OCI-LY7 (cell line): ENCODE measurements at regions not wholly inside any gene's neighbourhood (a gene's known extent, or its start where the extent isn't known, plus 50 kb on each side); places are given as distances from the start of the nearest gene placed in this dataset.
"Not testable (repeated sequence)": the region's sequence is repeated elsewhere in the genome, so short reads cannot be mapped to it uniquely, and the experiment has no call there.

Experiments used
- BruUV-seq: library from RNA; stranded (reverse); fragments of 400-500 nt; replicated peaks from 2 replicates; lab custom pipeline; 2021; lab: Mats Ljungman, UMichigan
- CTCF ChIA-PET: fragments of 300-600 bp; sonication (Branson Sonifier 250); formaldehyde crosslinking; loops from one replicate; lab custom pipeline; 2022; ENCODE audit warnings: antibody characterized with exemption; ENCODE audit not compliant: unreplicated experiment; lab: Charles Lee
- POLR2A ChIA-PET: fragments of 300-600 bp; sonication (Branson Sonifier 250); formaldehyde crosslinking; loops from one replicate; lab custom pipeline; 2022; ENCODE audit warnings: antibody characterized with exemption; lab: Charles Lee
- DNase-seq: peaks from one replicate; pipeline ENCODE4 v3.0.0-alpha.2; 2015; ENCODE audit warnings: low spot score
- H2AFZ ChIP-seq: fragments of 200-600 bp; sonication (generic), shearing (Covaris generic); 2 replicates; pipeline ENCODE4 v1.6.1; 2014; ENCODE audit warnings: mild to moderate bottlenecking, antibody characterized with exemption, low read length, moderate library complexity
- H3K27ac ChIP-seq: fragments of 200-600 bp; sonication (generic); 2 replicates; pipeline ENCODE4 v1.5.1; 2014; ENCODE audit warnings: mixed run types, low read depth, mild to moderate bottlenecking, moderate library complexity, low read length, inconsistent platforms; ENCODE audit not compliant: poor library complexity, severe bottlenecking
- H3K36me3 ChIP-seq: fragments of 200-600 bp; sonication (generic); 2 replicates; pipeline ENCODE4 v1.6.1; 2014; ENCODE audit warnings: mild to moderate bottlenecking, antibody characterized with exemption, low read length, moderate library complexity, mixed read lengths; ENCODE audit not compliant: insufficient read depth
- H3K4me1 ChIP-seq: fragments of 200-600 bp; sonication (generic); 2 replicates; pipeline ENCODE4 v1.5.1; 2014; ENCODE audit warnings: mild to moderate bottlenecking, low read length; ENCODE audit not compliant: insufficient read depth, poor library complexity, severe bottlenecking
- H3K4me2 ChIP-seq: fragments of 200-600 bp; sonication (generic); 2 replicates; pipeline ENCODE4 v1.6.1; 2014; ENCODE audit warnings: mild to moderate bottlenecking, low read length
- H3K4me3 ChIP-seq: fragments of 200-600 bp; sonication (generic); 2 replicates; pipeline ENCODE4 v1.5.1; 2014; ENCODE audit warnings: mild to moderate bottlenecking, low read depth, low read length; ENCODE audit not compliant: poor library complexity, severe bottlenecking
- H3K79me2 ChIP-seq: fragments of 200-600 bp; sonication (generic); 2 replicates; pipeline ENCODE4 v1.6.1; 2016; ENCODE audit warnings: low read depth, mild to moderate bottlenecking, low read length, moderate library complexity, mixed read lengths; ENCODE audit not compliant: insufficient read depth
- H3K9me2 ChIP-seq: fragments of 200-600 bp; sonication (generic); 2 replicates; pipeline ENCODE4 v1.6.1; 2016; ENCODE audit warnings: mild to moderate bottlenecking, low read length, mixed read lengths; ENCODE audit not compliant: insufficient read depth
- H3K9me3 ChIP-seq: fragments of 200-600 bp; sonication (generic); 2 replicates; pipeline ENCODE4 v1.6.1; 2014; ENCODE audit warnings: mild to moderate bottlenecking, mixed run types, low read length, mixed read lengths
- H4K20me1 ChIP-seq: fragments of 200-600 bp; sonication (generic); 2 replicates; pipeline ENCODE4 v1.6.1; 2014; ENCODE audit warnings: mild to moderate bottlenecking, antibody characterized with exemption, low read length, moderate library complexity, mixed read lengths; ENCODE audit not compliant: insufficient read depth
- EZH2phosphoT487 ChIP-seq: fragments of 200-600 bp; sonication (generic); IDR thresholded peaks from 2 replicates; pipeline ENCODE4 v1.6.1; 2018; ENCODE audit warnings: low read depth, borderline replicate concordance, mild to moderate bottlenecking, mixed run types, antibody characterized with exemption, low read length, moderate library complexity, mixed read lengths
- intact Hi-C: fragments of 100-400 bp; cut with micrococcal nuclease; formaldehyde crosslinking; loops from one replicate; pipeline ENCODE4 v1.10.0; 2022; ENCODE audit not compliant: unreplicated experiment
- TF ChIP-seq, protein P1 (sequence below): fragments of 200-600 bp; sonication (generic); conservative IDR thresholded peaks from 2 replicates; pipeline ENCODE4 v1.5.1; 2014; ENCODE audit warnings: mild to moderate bottlenecking, antibody characterized with exemption, low read length, moderate library complexity, mixed read lengths

DNA sequence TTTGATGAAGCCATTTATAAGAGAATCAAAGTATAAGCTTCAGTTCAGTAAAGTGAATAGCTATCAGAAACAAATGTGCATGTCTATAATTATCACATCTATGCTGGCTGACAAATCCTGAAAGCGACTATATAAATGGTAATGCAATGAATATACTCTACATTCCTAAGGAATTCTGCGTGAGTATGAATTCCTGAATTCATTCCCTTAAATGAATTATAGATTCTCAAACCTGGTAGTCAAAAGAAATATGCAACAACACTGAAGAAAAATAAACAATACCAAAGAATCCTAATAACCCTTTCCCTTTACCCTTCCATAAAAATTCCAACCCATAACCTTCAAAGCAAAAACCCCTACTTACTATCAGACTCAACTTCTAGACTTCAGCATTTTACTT, 416.6 kb upstream of the PMFBP1 start:
- Histone ChIP-seq H3K4me3 (no peak overlapping the region), H3K9me2 (no peaks in the 10 kb centered on the region), H3K9me3 (no peaks in the 10 kb centered on the region), H3K4me1 (peaks cover 15% of the 10 kb centered on the region), H3K36me3 (no peaks in the 10 kb centered on the region), H3K79me2 (no peaks in the 10 kb centered on the region), H3K4me2 (no peak overlapping the region), H2AFZ (no peak overlapping the region), H4K20me1 (no peaks in the 10 kb centered on the region), H3K27ac (no peak overlapping the region)
- intact Hi-C loops: no loop called here
- no TSS peak for BruUV-seq
- no peak for DNase-seq
- no peak for TF ChIP-seq EZH2phosphoT487
- TF ChIP-seq, protein P1, sequence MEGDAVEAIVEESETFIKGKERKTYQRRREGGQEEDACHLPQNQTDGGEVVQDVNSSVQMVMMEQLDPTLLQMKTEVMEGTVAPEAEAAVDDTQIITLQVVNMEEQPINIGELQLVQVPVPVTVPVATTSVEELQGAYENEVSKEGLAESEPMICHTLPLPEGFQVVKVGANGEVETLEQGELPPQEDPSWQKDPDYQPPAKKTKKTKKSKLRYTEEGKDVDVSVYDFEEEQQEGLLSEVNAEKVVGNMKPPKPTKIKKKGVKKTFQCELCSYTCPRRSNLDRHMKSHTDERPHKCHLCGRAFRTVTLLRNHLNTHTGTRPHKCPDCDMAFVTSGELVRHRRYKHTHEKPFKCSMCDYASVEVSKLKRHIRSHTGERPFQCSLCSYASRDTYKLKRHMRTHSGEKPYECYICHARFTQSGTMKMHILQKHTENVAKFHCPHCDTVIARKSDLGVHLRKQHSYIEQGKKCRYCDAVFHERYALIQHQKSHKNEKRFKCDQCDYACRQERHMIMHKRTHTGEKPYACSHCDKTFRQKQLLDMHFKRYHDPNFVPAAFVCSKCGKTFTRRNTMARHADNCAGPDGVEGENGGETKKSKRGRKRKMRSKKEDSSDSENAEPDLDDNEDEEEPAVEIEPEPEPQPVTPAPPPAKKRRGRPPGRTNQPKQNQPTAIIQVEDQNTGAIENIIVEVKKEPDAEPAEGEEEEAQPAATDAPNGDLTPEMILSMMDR: no peak
- ChIA-PET POLR2A (interaction anchor here (0.7 kb wide), 1 partner anchor 26 kb away, joined by 3 read pairs; no protein-coding TSS in a partner anchor), CTCF (no interaction called here)

DNA sequence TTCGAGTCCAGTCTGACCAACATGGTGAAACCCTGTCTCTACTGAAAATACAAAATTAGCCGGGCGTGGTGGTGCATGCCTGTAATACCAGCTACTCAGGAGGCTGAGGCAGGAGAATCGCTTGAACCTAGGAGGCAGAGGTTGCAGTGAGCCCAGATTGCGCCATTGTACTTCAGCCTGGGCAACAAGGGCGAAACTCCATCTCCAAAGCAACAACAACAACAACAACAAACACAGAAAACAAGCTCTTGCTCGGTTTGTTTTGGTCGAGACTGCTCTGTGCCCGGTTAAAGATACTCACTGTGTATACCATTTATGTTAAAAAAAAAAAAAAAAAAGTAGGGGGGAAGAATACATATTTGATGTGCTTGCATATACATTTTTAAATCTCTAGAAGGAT, 406.1 kb upstream of the PMFBP1 start:
- intact Hi-C loops, H3K79me2 ChIP-seq, H4K20me1 ChIP-seq, H3K36me3 ChIP-seq, H3K27ac ChIP-seq, H3K4me1 ChIP-seq, H3K9me2 ChIP-seq, H3K9me3 ChIP-seq, BruUV-seq, DNase-seq, H3K4me2 ChIP-seq, H2AFZ ChIP-seq, CTCF ChIA-PET, H3K4me3 ChIP-seq: not testable (repeated sequence)
- POLR2A ChIA-PET: interaction anchor here (1.0 kb wide), 1 partner anchor 103 kb away, joined by 3 read pairs; no protein-coding TSS in a partner anchor

DNA sequence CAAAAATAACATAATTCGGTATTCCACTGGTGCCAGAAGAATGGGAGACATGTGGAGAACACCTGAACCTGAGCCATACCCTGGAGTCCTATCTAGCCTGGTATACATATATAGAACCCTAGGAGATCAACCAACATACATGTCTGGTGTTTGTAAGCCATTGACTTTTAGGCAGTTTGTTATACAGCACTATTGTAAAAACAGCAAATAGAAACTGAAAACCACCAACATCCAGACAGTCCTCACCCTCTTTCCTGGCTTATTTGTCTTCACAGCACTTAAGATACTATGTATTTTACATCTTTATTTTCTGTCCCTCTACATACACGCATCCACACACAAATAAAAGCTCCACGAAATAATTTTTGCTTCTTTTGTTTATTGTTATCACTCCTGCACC, 404.2 kb upstream of the PMFBP1 start:
- no peak for DNase-seq
- Histone ChIP-seq H3K9me3 (no peaks in the 10 kb centered on the region), H3K4me2 (no peak overlapping the region), H3K4me3 (no peak overlapping the region), H3K79me2 (no peaks in the 10 kb centered on the region), H2AFZ (no peak overlapping the region), H3K27ac (no peak overlapping the region), H3K4me1 (no peaks in the 10 kb centered on the region), H3K9me2 (no peaks in the 10 kb centered on the region), H3K36me3 (no peaks in the 10 kb centered on the region), H4K20me1 (no peaks in the 10 kb centered on the region)
- intact Hi-C loops: no loop called here
- CTCF ChIA-PET: no interaction called here
- POLR2A ChIA-PET: no interaction called here
- BruUV-seq: no TSS peak
- TF ChIP-seq, protein P1: no peak
- TF ChIP-seq EZH2phosphoT487: no peak
